Upper lobe of left lung (tissue), 4 donors: ENCODE measurements at regions not wholly inside any gene's neighbourhood (a gene's known extent, or its start where the extent isn't known, plus 50 kb on each side); places are given as distances from the start of the nearest gene placed in this dataset.

Source experiments
- POLR2AphosphoS5 ChIP-seq, 2 donors: sonication (generic); formaldehyde crosslinking; IDR thresholded peaks; one replicate each; pipeline ENCODE4 v1.5.1; 2017; ENCODE audit warnings: antibody characterized with exemption in 2 of 2
- TF ChIP-seq, protein P1 (sequence below), 6 experiments: fragments of 450-650 bp in 4 of 6; fragments of 200-600 bp in 2 of 6; sonication (generic) in 2 of 6; IDR thresholded peaks; one replicate each; pipeline ENCODE4 v1.5.1; 2016 to 2019; ENCODE audit warnings: antibody characterized with exemption in 6 of 6

DNA sequence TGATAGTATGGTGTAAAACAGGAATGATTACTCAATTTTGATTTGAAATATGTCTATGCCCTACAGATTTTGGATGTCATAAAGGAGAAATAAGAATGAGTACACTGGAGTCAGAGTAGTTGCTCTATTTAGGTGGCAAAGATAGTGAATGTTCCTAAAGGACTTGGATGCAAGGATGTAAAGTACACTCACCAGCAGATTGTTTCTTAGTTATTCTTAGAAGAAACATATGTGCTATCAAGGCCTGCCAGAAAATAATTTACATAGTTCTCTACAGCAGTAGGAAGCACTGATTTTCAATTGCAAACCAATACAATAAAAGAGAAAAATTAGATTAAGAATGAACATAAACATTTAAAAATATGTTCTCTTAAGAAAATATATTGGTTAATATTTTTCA is 259.4 kb downstream of the PPP1R3A start:
- TF ChIP-seq, protein P1, sequence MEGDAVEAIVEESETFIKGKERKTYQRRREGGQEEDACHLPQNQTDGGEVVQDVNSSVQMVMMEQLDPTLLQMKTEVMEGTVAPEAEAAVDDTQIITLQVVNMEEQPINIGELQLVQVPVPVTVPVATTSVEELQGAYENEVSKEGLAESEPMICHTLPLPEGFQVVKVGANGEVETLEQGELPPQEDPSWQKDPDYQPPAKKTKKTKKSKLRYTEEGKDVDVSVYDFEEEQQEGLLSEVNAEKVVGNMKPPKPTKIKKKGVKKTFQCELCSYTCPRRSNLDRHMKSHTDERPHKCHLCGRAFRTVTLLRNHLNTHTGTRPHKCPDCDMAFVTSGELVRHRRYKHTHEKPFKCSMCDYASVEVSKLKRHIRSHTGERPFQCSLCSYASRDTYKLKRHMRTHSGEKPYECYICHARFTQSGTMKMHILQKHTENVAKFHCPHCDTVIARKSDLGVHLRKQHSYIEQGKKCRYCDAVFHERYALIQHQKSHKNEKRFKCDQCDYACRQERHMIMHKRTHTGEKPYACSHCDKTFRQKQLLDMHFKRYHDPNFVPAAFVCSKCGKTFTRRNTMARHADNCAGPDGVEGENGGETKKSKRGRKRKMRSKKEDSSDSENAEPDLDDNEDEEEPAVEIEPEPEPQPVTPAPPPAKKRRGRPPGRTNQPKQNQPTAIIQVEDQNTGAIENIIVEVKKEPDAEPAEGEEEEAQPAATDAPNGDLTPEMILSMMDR (IDR thresholded peaks at IDR 0.05) = no peak
- no peak for TF ChIP-seq POLR2AphosphoS5 (IDR thresholded peaks at IDR 0.05)
